ENCODE measurements at regions not wholly inside any gene's neighbourhood (a gene's known extent, or its start where the extent isn't known, plus 50 kb on each side); places are given as distances from the start of the nearest gene placed in this dataset.

- H3K27ac ChIP-seq, result no peak overlapping the region
- H3K9me3 ChIP-seq, result no peaks in the 10 kb centered on the region
- H3K4me1 ChIP-seq (ENCODE audit: control insufficient read depth in 1 of 2, low read depth in 2 of 2), result peaks cover 0 to 4% of the 10 kb centered on the region in 2 donors
- ATAC-seq (ENCODE audit: insufficient number of reproducible peaks, low FRiP score, low read depth) (no peak), DNase-seq (ENCODE audit: low spot score) (no peak)
- no peaks in the 10 kb centered on the region for H3K36me3 ChIP-seq
- H3K27me3 ChIP-seq (replicated peaks; ENCODE audit: insufficient read depth), result no peaks in the 10 kb centered on the region
- TF ChIP-seq, protein P1, sequence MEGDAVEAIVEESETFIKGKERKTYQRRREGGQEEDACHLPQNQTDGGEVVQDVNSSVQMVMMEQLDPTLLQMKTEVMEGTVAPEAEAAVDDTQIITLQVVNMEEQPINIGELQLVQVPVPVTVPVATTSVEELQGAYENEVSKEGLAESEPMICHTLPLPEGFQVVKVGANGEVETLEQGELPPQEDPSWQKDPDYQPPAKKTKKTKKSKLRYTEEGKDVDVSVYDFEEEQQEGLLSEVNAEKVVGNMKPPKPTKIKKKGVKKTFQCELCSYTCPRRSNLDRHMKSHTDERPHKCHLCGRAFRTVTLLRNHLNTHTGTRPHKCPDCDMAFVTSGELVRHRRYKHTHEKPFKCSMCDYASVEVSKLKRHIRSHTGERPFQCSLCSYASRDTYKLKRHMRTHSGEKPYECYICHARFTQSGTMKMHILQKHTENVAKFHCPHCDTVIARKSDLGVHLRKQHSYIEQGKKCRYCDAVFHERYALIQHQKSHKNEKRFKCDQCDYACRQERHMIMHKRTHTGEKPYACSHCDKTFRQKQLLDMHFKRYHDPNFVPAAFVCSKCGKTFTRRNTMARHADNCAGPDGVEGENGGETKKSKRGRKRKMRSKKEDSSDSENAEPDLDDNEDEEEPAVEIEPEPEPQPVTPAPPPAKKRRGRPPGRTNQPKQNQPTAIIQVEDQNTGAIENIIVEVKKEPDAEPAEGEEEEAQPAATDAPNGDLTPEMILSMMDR (IDR thresholded peaks at IDR 0.05), result no peak
- H3K4me3 ChIP-seq, result no peak overlapping the region
Observed at GRCh38 chr15:39154776-39155175, 426.1 kb upstream of the THBS1 start.

- DNase-seq (ENCODE audit: low spot score) (no peak), ATAC-seq (ENCODE audit: insufficient number of reproducible peaks, low FRiP score, low read depth) (no peak)
- Histone ChIP-seq H3K36me3 (no peaks in the 10 kb centered on the region), H3K4me1 (ENCODE audit: control insufficient read depth in 1 of 2, low read depth in 2 of 2) (peaks cover 0 to 4% of the 10 kb centered on the region in 2 donors), H3K4me3 (no peak overlapping the region), H3K27me3 (replicated peaks; ENCODE audit: insufficient read depth) (no peaks in the 10 kb centered on the region), H3K9me3 (no peaks in the 10 kb centered on the region), H3K27ac (no peak overlapping the region)
- TF ChIP-seq, protein P1 (IDR thresholded peaks at IDR 0.05), result no peak
Observed at GRCh38 chr15:39156166-39156565, 424.7 kb upstream of the THBS1 start.

GRCh38 chr15:39156646-39157250, 424.1 kb upstream of the THBS1 start:
- no peaks in the 10 kb centered on the region for H3K27me3 ChIP-seq (replicated peaks; ENCODE audit: insufficient read depth)
- no peak for DNase-seq (ENCODE audit: low spot score)
- H3K9me3 ChIP-seq, result no peaks in the 10 kb centered on the region
- H3K4me1 ChIP-seq (ENCODE audit: control insufficient read depth in 1 of 2, low read depth in 2 of 2), result peaks cover 0 to 4% of the 10 kb centered on the region in 2 donors
- H3K4me3 ChIP-seq, result no peak overlapping the region
- no peak overlapping the region for H3K27ac ChIP-seq
- no peaks in the 10 kb centered on the region for H3K36me3 ChIP-seq
- TF ChIP-seq, protein P1 (IDR thresholded peaks at IDR 0.05), result no peak
- no peak for ATAC-seq (ENCODE audit: insufficient number of reproducible peaks, low FRiP score, low read depth)

- Histone ChIP-seq H3K27me3 (replicated peaks; ENCODE audit: insufficient read depth) (no peaks in the 10 kb centered on the region), H3K36me3 (no peaks in the 10 kb centered on the region), H3K9me3 (no peaks in the 10 kb centered on the region), H3K27ac (no peak overlapping the region), H3K4me3 (no peak overlapping the region), H3K4me1 (ENCODE audit: control insufficient read depth in 1 of 2, low read depth in 2 of 2) (peaks cover 0 to 4% of the 10 kb centered on the region in 2 donors)
- TF ChIP-seq, protein P1 (IDR thresholded peaks at IDR 0.05), result no peak
- no peak for ATAC-seq (ENCODE audit: insufficient number of reproducible peaks, low FRiP score, low read depth)
- DNase-seq (ENCODE audit: low spot score), result no peak
Observed at GRCh38 chr15:39157882-39158281, 423.0 kb upstream of the THBS1 start.

GRCh38 chr15:39159833-39160232, 421.0 kb upstream of the THBS1 start:
- no peaks in the 10 kb centered on the region for H3K36me3 ChIP-seq
- H3K9me3 ChIP-seq, result no peaks in the 10 kb centered on the region
- peaks cover 0 to 4% of the 10 kb centered on the region in 2 donors for H3K4me1 ChIP-seq (ENCODE audit: control insufficient read depth in 1 of 2, low read depth in 2 of 2)
- ATAC-seq (ENCODE audit: insufficient number of reproducible peaks, low FRiP score, low read depth) (no peak), DNase-seq (ENCODE audit: low spot score) (no peak)
- TF ChIP-seq, protein P1 (IDR thresholded peaks at IDR 0.05), result no peak
- no peak overlapping the region for H3K27ac ChIP-seq
- H3K27me3 ChIP-seq (replicated peaks; ENCODE audit: insufficient read depth), result no peaks in the 10 kb centered on the region
- H3K4me3 ChIP-seq, result no peak overlapping the region

Data from thoracic aorta (tissue), 2 donors.